IPS-18a (cell line): ENCODE measurements at regions not wholly inside any gene's neighbourhood (a gene's known extent, or its start where the extent isn't known, plus 50 kb on each side); places are given as distances from the start of the nearest gene placed in this dataset.

Source experiments
- H3K27ac ChIP-seq: one replicate; pipeline ENCODE4 v1.5.1; 2013; ENCODE audit warnings: low read length
- H3K27me3 ChIP-seq: one replicate; pipeline ENCODE4 v1.6.1; 2013; ENCODE audit warnings: mild to moderate bottlenecking, low read length; ENCODE audit not compliant: control insufficient read depth, insufficient read depth
- H3K36me3 ChIP-seq: one replicate; pipeline ENCODE4 v1.6.1; 2013; ENCODE audit warnings: low read depth, low read length; ENCODE audit not compliant: control insufficient read depth
- H3K4me1 ChIP-seq: one replicate; pipeline ENCODE4 v1.6.1; 2013; ENCODE audit warnings: low read depth, low read length; ENCODE audit not compliant: control insufficient read depth
- H3K4me3 ChIP-seq: one replicate; pipeline ENCODE4 v1.5.1; 2013; ENCODE audit warnings: low read length
- H3K9ac ChIP-seq: one replicate; pipeline ENCODE4 v1.6.1; 2013; ENCODE audit warnings: mild to moderate bottlenecking, low read length, moderate library complexity
- H3K9me3 ChIP-seq: one replicate; pipeline ENCODE4 v1.6.1; 2013; ENCODE audit warnings: low read depth, low read length; ENCODE audit not compliant: control insufficient read depth

- no peaks in the 10 kb centered on the region for H3K36me3 ChIP-seq
- H3K4me3 ChIP-seq, result no peak overlapping the region
- H3K9ac ChIP-seq, result no peak overlapping the region
- no peak overlapping the region for H3K27ac ChIP-seq
- H3K9me3 ChIP-seq, result no peaks in the 10 kb centered on the region
- no peaks in the 10 kb centered on the region for H3K27me3 ChIP-seq
- peaks cover 16% of the 10 kb centered on the region for H3K4me1 ChIP-seq
Measured at GRCh38 chr4:54496412-54496811, 161.3 kb upstream of the KIT start.

- Histone ChIP-seq H3K27ac (no peak overlapping the region), H3K4me3 (no peak overlapping the region), H3K27me3 (no peaks in the 10 kb centered on the region), H3K4me1 (peaks cover 16% of the 10 kb centered on the region), H3K9ac (no peak overlapping the region), H3K36me3 (no peaks in the 10 kb centered on the region), H3K9me3 (no peaks in the 10 kb centered on the region)
Measured at GRCh38 chr4:54497947-54498346, 159.8 kb upstream of the KIT start.

DNA sequence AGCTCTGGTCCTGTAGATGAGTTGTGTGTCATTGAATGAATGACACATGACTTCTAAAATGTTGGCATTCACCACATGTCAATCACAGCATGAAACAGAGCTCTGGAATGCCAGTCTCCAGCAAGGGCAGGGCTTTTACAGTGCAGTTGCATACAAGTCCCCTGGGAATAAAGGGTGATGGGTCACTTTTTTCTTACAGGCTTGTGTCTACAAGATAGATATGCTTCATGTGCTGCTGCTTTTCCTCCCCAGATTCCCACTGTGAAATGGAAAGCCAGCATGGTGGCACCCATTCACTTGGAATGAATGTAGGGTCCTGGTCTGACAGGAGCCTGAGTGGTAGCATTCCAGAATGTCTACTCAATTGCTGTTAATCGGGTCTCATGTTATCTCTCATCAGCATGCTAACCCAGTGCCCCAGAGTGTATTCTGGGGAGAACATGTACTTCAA is 159.1 kb upstream of the KIT start:
- Histone ChIP-seq H3K4me1 (peaks cover 16% of the 10 kb centered on the region), H3K27me3 (no peaks in the 10 kb centered on the region), H3K27ac (no peak overlapping the region), H3K9me3 (no peaks in the 10 kb centered on the region), H3K4me3 (no peak overlapping the region), H3K36me3 (no peaks in the 10 kb centered on the region), H3K9ac (no peak overlapping the region)

GRCh38 chr4:54499308-54500074 is 158.3 kb upstream of the KIT start:
- no peak overlapping the region for H3K9ac ChIP-seq
- H3K36me3 ChIP-seq, result no peaks in the 10 kb centered on the region
- no peaks in the 10 kb centered on the region for H3K27me3 ChIP-seq
- no peak overlapping the region for H3K27ac ChIP-seq
- peaks cover 16% of the 10 kb centered on the region for H3K4me1 ChIP-seq
- H3K9me3 ChIP-seq, result no peaks in the 10 kb centered on the region
- no peak overlapping the region for H3K4me3 ChIP-seq

DNA sequence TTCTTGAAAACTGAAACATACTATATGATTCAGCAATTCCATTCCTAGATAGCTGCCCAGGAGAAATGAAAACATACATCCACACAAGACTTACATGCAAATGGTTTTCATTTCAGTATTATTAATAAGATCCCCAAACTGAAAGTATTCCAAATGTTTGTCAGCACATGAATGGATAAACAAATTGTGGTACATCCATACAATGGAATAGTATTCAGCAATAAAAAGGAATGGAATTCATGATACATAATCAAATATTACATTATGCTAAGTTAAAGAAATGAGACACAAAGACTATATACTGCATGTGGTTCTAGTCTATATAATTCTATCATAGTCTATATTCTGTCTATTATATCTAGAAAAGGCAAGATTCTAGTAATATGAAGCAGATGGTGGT is 152.4 kb upstream of the KIT start:
- Histone ChIP-seq H3K9ac (no peak overlapping the region), H3K27ac (no peak overlapping the region), H3K36me3 (no peaks in the 10 kb centered on the region), H3K27me3 (no peaks in the 10 kb centered on the region), H3K4me1 (no peaks in the 10 kb centered on the region), H3K4me3 (no peak overlapping the region), H3K9me3 (peaks cover 6% of the 10 kb centered on the region)

GRCh38 chr4:54505996-54506395 is 151.8 kb upstream of the KIT start:
- Histone ChIP-seq H3K4me1 (no peaks in the 10 kb centered on the region), H3K9ac (no peak overlapping the region), H3K27ac (no peak overlapping the region), H3K4me3 (no peak overlapping the region), H3K9me3 (peaks cover 6% of the 10 kb centered on the region), H3K36me3 (no peaks in the 10 kb centered on the region), H3K27me3 (no peaks in the 10 kb centered on the region)

- no peaks in the 10 kb centered on the region for H3K4me1 ChIP-seq
- H3K9ac ChIP-seq, result no peak overlapping the region
- H3K4me3 ChIP-seq, result no peak overlapping the region
- H3K36me3 ChIP-seq, result no peaks in the 10 kb centered on the region
- no peaks in the 10 kb centered on the region for H3K27me3 ChIP-seq
- no peak overlapping the region for H3K27ac ChIP-seq
- H3K9me3 ChIP-seq, result peaks cover 6% of the 10 kb centered on the region
Measured at GRCh38 chr4:54509057-54509456, 148.7 kb upstream of the KIT start.

GRCh38 chr4:54513204-54513603 is 144.6 kb upstream of the KIT start:
- H3K27ac ChIP-seq, result no peak overlapping the region
- H3K4me3 ChIP-seq, result no peak overlapping the region
- peaks cover 9% of the 10 kb centered on the region for H3K4me1 ChIP-seq
- H3K27me3 ChIP-seq, result no peaks in the 10 kb centered on the region
- no peaks in the 10 kb centered on the region for H3K36me3 ChIP-seq
- no peaks in the 10 kb centered on the region for H3K9me3 ChIP-seq
- H3K9ac ChIP-seq, result no peak overlapping the region

DNA sequence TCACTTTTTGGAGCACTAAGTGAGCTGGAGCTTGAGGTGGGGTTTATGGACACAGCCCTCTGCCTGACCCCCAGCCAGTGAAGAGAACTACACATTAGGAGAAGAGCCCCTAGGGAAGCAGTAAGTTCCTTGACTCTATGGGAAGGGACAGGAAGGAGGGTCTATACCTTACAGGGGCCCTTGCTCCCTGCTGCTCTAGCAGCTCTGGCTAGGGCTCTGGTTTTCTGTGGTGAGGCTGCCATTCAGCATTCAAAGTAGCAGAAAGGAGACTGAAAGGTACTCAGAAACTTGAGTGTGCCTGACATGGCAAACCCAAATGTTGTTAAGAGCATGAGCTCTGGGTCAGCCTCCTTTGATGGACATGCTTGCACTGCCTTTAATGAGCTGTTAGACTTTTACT is 144.0 kb upstream of the KIT start:
- Histone ChIP-seq H3K4me3 (no peak overlapping the region), H3K27me3 (no peaks in the 10 kb centered on the region), H3K9ac (no peak overlapping the region), H3K9me3 (no peaks in the 10 kb centered on the region), H3K27ac (no peak overlapping the region), H3K4me1 (peaks cover 9% of the 10 kb centered on the region), H3K36me3 (no peaks in the 10 kb centered on the region)

- H3K27ac ChIP-seq, result no peak overlapping the region
- H3K4me1 ChIP-seq, result peaks cover 9% of the 10 kb centered on the region
- H3K9me3 ChIP-seq, result no peaks in the 10 kb centered on the region
- no peak overlapping the region for H3K9ac ChIP-seq
- H3K27me3 ChIP-seq, result no peaks in the 10 kb centered on the region
- H3K4me3 ChIP-seq, result no peak overlapping the region
- no peaks in the 10 kb centered on the region for H3K36me3 ChIP-seq
Measured at GRCh38 chr4:54516556-54517215, 141.1 kb upstream of the KIT start.

- Histone ChIP-seq H3K36me3 (no peaks in the 10 kb centered on the region), H3K9ac (no peak overlapping the region), H3K4me3 (no peak overlapping the region), H3K4me1 (peaks cover 9% of the 10 kb centered on the region), H3K27ac (no peak overlapping the region), H3K9me3 (no peaks in the 10 kb centered on the region), H3K27me3 (no peaks in the 10 kb centered on the region)
Measured at GRCh38 chr4:54517781-54518444, 139.8 kb upstream of the KIT start.
